Brain microvascular endothelial cell (primary cell): ENCODE measurements at regions not wholly inside any gene's neighbourhood (a gene's known extent, or its start where the extent isn't known, plus 50 kb on each side); places are given as distances from the start of the nearest gene placed in this dataset.

Experiments used
- DNase-seq: peaks from one replicate; pipeline ENCODE4 v3.0.0-alpha.2; 2020
- H3K27ac ChIP-seq: fragments of 250-450 bp; sonication (Bioruptor Pico); 2 replicates; pipeline ENCODE4 v1.5.1; 2020; ENCODE audit warnings: mild to moderate bottlenecking, moderate library complexity
- H3K27me3 ChIP-seq: fragments of 250-450 bp; sonication (Bioruptor Pico); replicated peaks from 2 replicates; pipeline ENCODE4 v1.5.1; 2020; ENCODE audit warnings: mild to moderate bottlenecking
- H3K36me3 ChIP-seq: fragments of 250-450 bp; sonication (Bioruptor Pico); replicated peaks from 2 replicates; pipeline ENCODE4 v1.5.1; 2020; ENCODE audit warnings: mild to moderate bottlenecking
- H3K4me3 ChIP-seq: 2 replicates; pipeline ENCODE4 v1.5.1; 2011; ENCODE audit warnings: low read depth, mild to moderate bottlenecking, control low read depth, low read length, moderate library complexity
- CTCF ChIP-seq: IDR thresholded peaks from 2 replicates; pipeline ENCODE4 v1.5.1; 2011; ENCODE audit warnings: low read depth, mild to moderate bottlenecking, moderate library complexity, low read length, control low read depth, inconsistent platforms; ENCODE audit errors: missing control alignments
- in situ Hi-C: cut with HindIII; loops from 2 replicates; pipeline ENCODE4 v1.10.0; 2017; ENCODE audit warnings: low sequenced_read_pairs, low pct_ligation_motif_present

- H3K27me3 ChIP-seq: no peaks in the 10 kb centered on the region
- TF ChIP-seq CTCF: no peak
- no peak overlapping the region for H3K4me3 ChIP-seq
- H3K36me3 ChIP-seq: no peaks in the 10 kb centered on the region
- no peak overlapping the region for H3K27ac ChIP-seq
- no peak for DNase-seq
- in situ Hi-C loops: no loop called here
These were observed 1126.9 kb downstream of the KCNT2 start for GRCh38 chr1:195481293-195481692.

- DNase-seq: no peak
- H3K27me3 ChIP-seq: no peaks in the 10 kb centered on the region
- H3K4me3 ChIP-seq: no peak overlapping the region
- TF ChIP-seq CTCF: no peak
- no peaks in the 10 kb centered on the region for H3K36me3 ChIP-seq
- in situ Hi-C loops: no loop called here
- H3K27ac ChIP-seq: no peak overlapping the region
These were observed 1132.7 kb downstream of the KCNT2 start for GRCh38 chr1:195475568-195475967.

- no peak overlapping the region for H3K4me3 ChIP-seq
- H3K36me3 ChIP-seq: no peaks in the 10 kb centered on the region
- in situ Hi-C loops: no loop called here
- no peaks in the 10 kb centered on the region for H3K27me3 ChIP-seq
- no peak for TF ChIP-seq CTCF
- DNase-seq: no peak
- H3K27ac ChIP-seq: no peak overlapping the region
These were observed 1135.9 kb downstream of the KCNT2 start for GRCh38 chr1:195472291-195472690.

- in situ Hi-C loops: no loop called here
- H3K27ac ChIP-seq: no peak overlapping the region
- no peaks in the 10 kb centered on the region for H3K36me3 ChIP-seq
- TF ChIP-seq CTCF: no peak
- H3K27me3 ChIP-seq: no peaks in the 10 kb centered on the region
- no peak for DNase-seq
- H3K4me3 ChIP-seq: no peak overlapping the region
These were observed 1141.6 kb downstream of the KCNT2 start for GRCh38 chr1:195466639-195467038.

GRCh38 chr1:195462646-195463045 is 1145.6 kb downstream of the KCNT2 start:
- Histone ChIP-seq H3K36me3 (no peaks in the 10 kb centered on the region), H3K4me3 (no peak overlapping the region), H3K27ac (no peak overlapping the region), H3K27me3 (no peaks in the 10 kb centered on the region)
- no peak for DNase-seq
- no peak for TF ChIP-seq CTCF
- in situ Hi-C loops: no loop called here

- no peak for TF ChIP-seq CTCF
- H3K27me3 ChIP-seq: no peaks in the 10 kb centered on the region
- in situ Hi-C loops: no loop called here
- no peaks in the 10 kb centered on the region for H3K36me3 ChIP-seq
- no peak overlapping the region for H3K27ac ChIP-seq
- no peak overlapping the region for H3K4me3 ChIP-seq
- DNase-seq: no peak
These were observed 1146.1 kb downstream of the KCNT2 start for GRCh38 chr1:195462152-195462551.
